Liver (tissue), 8 donors: ENCODE measurements at regions not wholly inside any gene's neighbourhood (a gene's known extent, or its start where the extent isn't known, plus 50 kb on each side); places are given as distances from the start of the nearest gene placed in this dataset.
"Not testable (repeated sequence)": the region's sequence is repeated elsewhere in the genome, so short reads cannot be mapped to it uniquely, and the experiment has no call there.

Experiments used
- DNase-seq: peaks from one replicate; pipeline ENCODE4 v3.0.0-alpha.2; 2017; ENCODE audit warnings: low spot score
- H3K27ac ChIP-seq, 2 donors: one replicate each; pipeline ENCODE4 v1.7.0; 2013; ENCODE audit warnings: inconsistent platforms in 2 of 2, low read length in 2 of 2, control low read depth in 1 of 2, low read depth in 1 of 2, mild to moderate bottlenecking in 1 of 2
- H3K27me3 ChIP-seq, 4 donors: one replicate each; pipeline versions ENCODE4 v1.6.1 to v1.7.0; 2013; ENCODE audit warnings: low read length in 3 of 4, inconsistent platforms in 1 of 4, mild to moderate bottlenecking in 1 of 4, moderate library complexity in 1 of 4; ENCODE audit not compliant: control insufficient read depth in 4 of 4, insufficient read depth in 4 of 4
- H3K36me3 ChIP-seq, 4 donors: one replicate each; pipeline versions ENCODE4 v1.6.1 to v1.7.0; 2013; ENCODE audit warnings: low read length in 3 of 4, mild to moderate bottlenecking in 3 of 4, low read depth in 1 of 4, moderate library complexity in 1 of 4; ENCODE audit not compliant: control insufficient read depth in 4 of 4, insufficient read depth in 3 of 4
- H3K4me1 ChIP-seq, 4 donors: one replicate each; pipeline versions ENCODE4 v1.6.1 to v1.7.0; 2013; ENCODE audit warnings: low read length in 3 of 4, mild to moderate bottlenecking in 3 of 4, moderate library complexity in 1 of 4; ENCODE audit not compliant: control insufficient read depth in 4 of 4, insufficient read depth in 4 of 4
- H3K4me3 ChIP-seq, 3 donors: one replicate each; pipeline versions ENCODE4 v1.6.1 to v1.7.0; 2013; ENCODE audit warnings: low read length in 3 of 3, control low read depth in 1 of 3, low read depth in 1 of 3, mild to moderate bottlenecking in 1 of 3
- H3K9ac ChIP-seq, 2 donors: one replicate each; pipeline ENCODE4 v1.7.0; 2013; ENCODE audit warnings: low read length in 2 of 2, mild to moderate bottlenecking in 2 of 2, moderate library complexity in 2 of 2, control low read depth in 1 of 2, low read depth in 1 of 2
- H3K9me3 ChIP-seq, 4 donors: one replicate each; pipeline versions ENCODE4 v1.6.1 to v1.7.0; 2013; ENCODE audit warnings: low read length in 3 of 4; ENCODE audit not compliant: control insufficient read depth in 4 of 4
- EGR1 ChIP-seq, 2 donors: IDR thresholded peaks; 2 replicates each; pipeline ENCODE4 v1.6.1; 2016 to 2018; ENCODE audit warnings: antibody characterized with exemption in 2 of 2, low read depth in 2 of 2
- FOXA2 ChIP-seq: IDR thresholded peaks from 2 replicates; pipeline ENCODE4 v1.6.1; 2016; ENCODE audit warnings: antibody characterized with exemption
- GABPA ChIP-seq, 2 donors: IDR thresholded peaks in 1 of 2; conservative IDR thresholded peaks in 1 of 2; 2 replicates each; pipeline ENCODE4 v1.6.1; 2016; ENCODE audit warnings: antibody characterized with exemption in 2 of 2, mild to moderate bottlenecking in 1 of 2, moderate library complexity in 1 of 2
- HNF4A ChIP-seq, 2 donors: conservative IDR thresholded peaks; 2 replicates each; pipeline ENCODE4 v1.6.1; 2016; ENCODE audit warnings: antibody characterized with exemption in 2 of 2, mild to moderate bottlenecking in 2 of 2
- HNF4G ChIP-seq: IDR thresholded peaks from 2 replicates; pipeline ENCODE4 v1.6.1; 2016; ENCODE audit warnings: antibody characterized with exemption
- JUND ChIP-seq, 2 donors: IDR thresholded peaks; 2 replicates each; pipeline ENCODE4 v1.6.1; 2016; ENCODE audit warnings: antibody characterized with exemption in 2 of 2
- RAD21 ChIP-seq, 2 donors: IDR thresholded peaks; 2 replicates each; pipeline ENCODE4 v1.6.1; 2016; ENCODE audit warnings: antibody characterized with exemption in 2 of 2, mild to moderate bottlenecking in 2 of 2
- SP1 ChIP-seq: IDR thresholded peaks from 2 replicates; pipeline ENCODE4 v1.6.1; 2018; ENCODE audit warnings: antibody characterized with exemption, mild to moderate bottlenecking
- TAF1 ChIP-seq: conservative IDR thresholded peaks from 2 replicates; pipeline ENCODE4 v1.6.1; 2016; ENCODE audit warnings: antibody characterized with exemption, mild to moderate bottlenecking
- YY1 ChIP-seq: IDR thresholded peaks from 2 replicates; pipeline ENCODE4 v1.6.1; 2016; ENCODE audit warnings: antibody characterized with exemption, mild to moderate bottlenecking
- WGBS: extraction: QIAGEN DNeasy Blood & Tissue Kit; methylation state at CpG from one replicate; pipeline ENCODE4 v1.1.7; 2013; 5-methylcytosine and 5-hydroxymethylcytosine counted together
- TF ChIP-seq, protein P1 (sequence below): fragments of 150-350 bp; IDR thresholded peaks from 2 replicates; pipeline ENCODE4 v1.5.1; 2017; ENCODE audit warnings: improper control_type of control experiment, low read depth, low read length; ENCODE audit not compliant: missing input control
- TF ChIP-seq, protein P2 (sequence below): IDR thresholded peaks from 2 replicates; pipeline ENCODE4 v1.6.1; 2016; ENCODE audit warnings: antibody characterized with exemption
- TF ChIP-seq, protein P3 (sequence below): IDR thresholded peaks from 2 replicates; pipeline ENCODE4 v1.6.1; 2016; ENCODE audit warnings: antibody characterized with exemption
- TF ChIP-seq, protein P4 (sequence below): IDR thresholded peaks from 2 replicates; pipeline ENCODE4 v1.6.1; 2016; ENCODE audit warnings: antibody characterized with exemption, mild to moderate bottlenecking
- donor health status: healthy.
- donor health status: healthy.
- donor health status: healthy.
- donor health status: healthy.
- donor health status: healthy.

DNA sequence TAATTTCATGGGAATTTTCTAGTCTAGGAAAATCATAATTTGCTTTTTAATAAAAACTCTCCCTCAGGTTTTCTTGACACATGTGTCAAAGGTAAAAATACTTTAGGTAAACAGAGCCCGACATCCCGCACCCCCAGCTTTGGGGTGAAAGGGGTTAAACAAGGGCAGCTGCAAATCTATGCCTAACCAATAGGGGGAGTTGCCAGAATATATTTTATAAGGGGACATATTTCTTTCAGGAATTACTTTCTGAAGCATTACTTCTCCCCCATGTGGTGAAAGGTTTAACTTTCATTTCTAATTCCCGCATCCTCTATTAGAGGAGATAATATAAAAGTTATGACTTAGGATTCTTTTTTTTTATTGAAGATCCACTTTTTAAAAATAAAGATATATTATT, 53.9 kb upstream of the HEPH start:
- no peak overlapping the region for H3K4me3 ChIP-seq
- H3K27me3 ChIP-seq, result peaks cover 0 to 4% (median 0%) of the 10 kb centered on the region in 4 donors
- WGBS, result 34% methylated on average over 3 of the region's 3 CpGs
- TF ChIP-seq, protein P1, sequence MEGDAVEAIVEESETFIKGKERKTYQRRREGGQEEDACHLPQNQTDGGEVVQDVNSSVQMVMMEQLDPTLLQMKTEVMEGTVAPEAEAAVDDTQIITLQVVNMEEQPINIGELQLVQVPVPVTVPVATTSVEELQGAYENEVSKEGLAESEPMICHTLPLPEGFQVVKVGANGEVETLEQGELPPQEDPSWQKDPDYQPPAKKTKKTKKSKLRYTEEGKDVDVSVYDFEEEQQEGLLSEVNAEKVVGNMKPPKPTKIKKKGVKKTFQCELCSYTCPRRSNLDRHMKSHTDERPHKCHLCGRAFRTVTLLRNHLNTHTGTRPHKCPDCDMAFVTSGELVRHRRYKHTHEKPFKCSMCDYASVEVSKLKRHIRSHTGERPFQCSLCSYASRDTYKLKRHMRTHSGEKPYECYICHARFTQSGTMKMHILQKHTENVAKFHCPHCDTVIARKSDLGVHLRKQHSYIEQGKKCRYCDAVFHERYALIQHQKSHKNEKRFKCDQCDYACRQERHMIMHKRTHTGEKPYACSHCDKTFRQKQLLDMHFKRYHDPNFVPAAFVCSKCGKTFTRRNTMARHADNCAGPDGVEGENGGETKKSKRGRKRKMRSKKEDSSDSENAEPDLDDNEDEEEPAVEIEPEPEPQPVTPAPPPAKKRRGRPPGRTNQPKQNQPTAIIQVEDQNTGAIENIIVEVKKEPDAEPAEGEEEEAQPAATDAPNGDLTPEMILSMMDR, result peak; percentile 52
- no peak for TF ChIP-seq HNF4A (conservative IDR thresholded peaks at IDR 0.05)
- no peak for TF ChIP-seq EGR1 (IDR thresholded peaks at IDR 0.05; ENCODE audit: low read depth in 2 of 2)
- TF ChIP-seq TAF1, result no peak
- no peak for TF ChIP-seq JUND (IDR thresholded peaks at IDR 0.05)
- TF ChIP-seq SP1, result no peak
- TF ChIP-seq, protein P2, sequence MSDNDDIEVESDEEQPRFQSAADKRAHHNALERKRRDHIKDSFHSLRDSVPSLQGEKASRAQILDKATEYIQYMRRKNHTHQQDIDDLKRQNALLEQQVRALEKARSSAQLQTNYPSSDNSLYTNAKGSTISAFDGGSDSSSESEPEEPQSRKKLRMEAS, result no peak
- TF ChIP-seq, protein P3, sequence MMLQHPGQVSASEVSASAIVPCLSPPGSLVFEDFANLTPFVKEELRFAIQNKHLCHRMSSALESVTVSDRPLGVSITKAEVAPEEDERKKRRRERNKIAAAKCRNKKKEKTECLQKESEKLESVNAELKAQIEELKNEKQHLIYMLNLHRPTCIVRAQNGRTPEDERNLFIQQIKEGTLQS, result no peak
- peak; percentile 70 to 72 for TF ChIP-seq RAD21 (IDR thresholded peaks at IDR 0.05)
- TF ChIP-seq GABPA (IDR thresholded peaks at IDR 0.05 in 1 of 2, conservative IDR thresholded peaks at IDR 0.05 in 1 of 2), result no peak
- no peak for TF ChIP-seq FOXA2
- no peak for TF ChIP-seq HNF4G
- TF ChIP-seq YY1, result no peak
- TF ChIP-seq, protein P4, sequence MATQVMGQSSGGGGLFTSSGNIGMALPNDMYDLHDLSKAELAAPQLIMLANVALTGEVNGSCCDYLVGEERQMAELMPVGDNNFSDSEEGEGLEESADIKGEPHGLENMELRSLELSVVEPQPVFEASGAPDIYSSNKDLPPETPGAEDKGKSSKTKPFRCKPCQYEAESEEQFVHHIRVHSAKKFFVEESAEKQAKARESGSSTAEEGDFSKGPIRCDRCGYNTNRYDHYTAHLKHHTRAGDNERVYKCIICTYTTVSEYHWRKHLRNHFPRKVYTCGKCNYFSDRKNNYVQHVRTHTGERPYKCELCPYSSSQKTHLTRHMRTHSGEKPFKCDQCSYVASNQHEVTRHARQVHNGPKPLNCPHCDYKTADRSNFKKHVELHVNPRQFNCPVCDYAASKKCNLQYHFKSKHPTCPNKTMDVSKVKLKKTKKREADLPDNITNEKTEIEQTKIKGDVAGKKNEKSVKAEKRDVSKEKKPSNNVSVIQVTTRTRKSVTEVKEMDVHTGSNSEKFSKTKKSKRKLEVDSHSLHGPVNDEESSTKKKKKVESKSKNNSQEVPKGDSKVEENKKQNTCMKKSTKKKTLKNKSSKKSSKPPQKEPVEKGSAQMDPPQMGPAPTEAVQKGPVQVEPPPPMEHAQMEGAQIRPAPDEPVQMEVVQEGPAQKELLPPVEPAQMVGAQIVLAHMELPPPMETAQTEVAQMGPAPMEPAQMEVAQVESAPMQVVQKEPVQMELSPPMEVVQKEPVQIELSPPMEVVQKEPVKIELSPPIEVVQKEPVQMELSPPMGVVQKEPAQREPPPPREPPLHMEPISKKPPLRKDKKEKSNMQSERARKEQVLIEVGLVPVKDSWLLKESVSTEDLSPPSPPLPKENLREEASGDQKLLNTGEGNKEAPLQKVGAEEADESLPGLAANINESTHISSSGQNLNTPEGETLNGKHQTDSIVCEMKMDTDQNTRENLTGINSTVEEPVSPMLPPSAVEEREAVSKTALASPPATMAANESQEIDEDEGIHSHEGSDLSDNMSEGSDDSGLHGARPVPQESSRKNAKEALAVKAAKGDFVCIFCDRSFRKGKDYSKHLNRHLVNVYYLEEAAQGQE, result no peak
- no peak overlapping the region for H3K27ac ChIP-seq
- H3K9me3 ChIP-seq, result no peaks in the 10 kb centered on the region
- no peak overlapping the region for H3K9ac ChIP-seq
- H3K4me1 ChIP-seq, result no peaks in the 10 kb centered on the region
- no peaks in the 10 kb centered on the region for H3K36me3 ChIP-seq
- DNase-seq, result no peak

DNA sequence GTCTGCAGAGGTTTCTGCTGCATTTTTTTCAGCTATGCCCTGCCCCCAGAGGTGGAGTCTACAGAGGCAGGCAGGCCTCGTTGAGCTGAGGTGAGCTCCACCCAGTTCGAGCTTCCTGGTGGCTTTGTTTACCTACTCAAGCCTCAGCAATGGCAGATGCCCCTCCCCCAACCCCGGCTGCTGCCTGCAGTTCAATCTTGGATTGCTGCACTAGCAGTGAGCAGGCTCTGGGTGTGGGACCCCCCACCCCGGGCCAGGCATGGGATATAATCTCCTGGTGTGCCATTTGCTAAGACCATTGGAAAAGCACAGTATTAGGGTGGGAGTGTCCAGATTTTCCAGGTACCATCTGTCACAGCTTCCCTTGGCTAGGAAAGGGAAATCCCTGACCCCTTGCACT, 56.2 kb upstream of the HEPH start:
- WGBS, result 64% methylated on average over 4 of the region's 4 CpGs
- H3K4me1 ChIP-seq, H3K4me3 ChIP-seq, H3K36me3 ChIP-seq, H3K9ac ChIP-seq, H3K27ac ChIP-seq, H3K27me3 ChIP-seq, H3K9me3 ChIP-seq, DNase-seq: not testable (repeated sequence)

DNA sequence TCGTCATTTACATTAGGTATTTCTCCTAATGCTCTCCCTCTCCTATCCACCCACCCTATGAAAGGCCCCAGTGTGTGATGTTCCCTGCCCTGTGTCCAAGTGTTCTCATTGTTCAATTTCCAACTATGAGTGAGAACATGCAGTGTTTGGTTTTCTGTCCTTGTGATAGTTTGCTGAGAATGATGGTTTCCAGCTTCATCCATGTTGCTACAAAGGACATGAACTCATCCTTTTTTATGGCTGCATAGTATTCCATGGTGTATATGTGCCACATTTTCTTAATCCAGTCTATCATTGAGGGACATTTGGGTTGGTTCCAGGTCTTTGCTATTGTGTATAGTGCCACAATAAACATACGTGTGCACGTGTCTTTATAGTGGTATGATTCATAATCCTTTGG, 61.6 kb upstream of the HEPH start:
- not testable (repeated sequence) for H3K4me3 ChIP-seq, H3K27ac ChIP-seq, DNase-seq, H3K36me3 ChIP-seq, H3K9me3 ChIP-seq, H3K27me3 ChIP-seq, H3K4me1 ChIP-seq, H3K9ac ChIP-seq
- WGBS, result 73% methylated on average over 3 of the region's 3 CpGs
